Neural cell (in vitro differentiated cells): ENCODE measurements at regions not wholly inside any gene's neighbourhood (a gene's known extent, or its start where the extent isn't known, plus 50 kb on each side); places are given as distances from the start of the nearest gene placed in this dataset.

Source experiments
- H2AFZ ChIP-seq: fragments of 200-600, 300-800 bp; sonication (generic), shearing (Covaris generic); 2 replicates; pipeline ENCODE4 v1.6.0; 2014; ENCODE audit warnings: low read depth, mild to moderate bottlenecking, antibody characterized with exemption, low read length, moderate library complexity
- H3F3A ChIP-seq: fragments of 200-600 bp; shearing (Covaris generic); 2 replicates; pipeline ENCODE4 v1.6.1; 2016; ENCODE audit warnings: mild to moderate bottlenecking, moderate library complexity, mixed read lengths, antibody characterized with exemption, low read length; ENCODE audit not compliant: insufficient read depth, poor library complexity, severe bottlenecking
- H3K27ac ChIP-seq: fragments of 200-600, 300-800 bp; sonication (generic), shearing (Covaris generic); 2 replicates; pipeline ENCODE4 v1.5.1; 2014; ENCODE audit warnings: mild to moderate bottlenecking, low read length, moderate library complexity
- H3K27me3 ChIP-seq: fragments of 300-800, 200-600 bp; sonication (generic), shearing (Covaris generic); 2 replicates; pipeline ENCODE4 v1.6.0; 2014; ENCODE audit warnings: mild to moderate bottlenecking, low read depth, low read length, moderate library complexity; ENCODE audit not compliant: insufficient read depth
- H3K36me3 ChIP-seq: fragments of 300-800, 200-600 bp; sonication (generic), shearing (Covaris generic); 2 replicates; pipeline ENCODE4 v1.5.1; 2014; ENCODE audit warnings: mild to moderate bottlenecking, antibody characterized with exemption, low read length, moderate library complexity; ENCODE audit not compliant: insufficient read depth
- H3K4me2 ChIP-seq: fragments of 300-800, 200-600 bp; sonication (generic), shearing (Covaris generic); 2 replicates; pipeline ENCODE4 v1.6.0; 2014; ENCODE audit warnings: mild to moderate bottlenecking, low read length
- H3K4me3 ChIP-seq: fragments of 300-800, 200-600 bp; sonication (generic), shearing (Covaris generic); 2 replicates; pipeline ENCODE4 v1.5.1; 2014; ENCODE audit warnings: mild to moderate bottlenecking, low read length, moderate library complexity
- H3K79me2 ChIP-seq: fragments of 200-600 bp; shearing (Covaris generic); replicated peaks from 2 replicates; pipeline ENCODE4 v1.6.0; 2014; ENCODE audit warnings: mild to moderate bottlenecking, low read length, moderate library complexity; ENCODE audit not compliant: insufficient read depth
- H3K9ac ChIP-seq: fragments of 300-800, 200-600 bp; sonication (generic), shearing (Covaris generic); 2 replicates; pipeline ENCODE4 v1.6.1; 2016; ENCODE audit warnings: mild to moderate bottlenecking, low read length, mixed read lengths
- H3K9me2 ChIP-seq: fragments of 200-600 bp; shearing (Covaris generic); 2 replicates; pipeline ENCODE4 v1.6.1; 2016; ENCODE audit warnings: mild to moderate bottlenecking, low read length, mixed read lengths; ENCODE audit not compliant: insufficient read depth
- H3K9me3 ChIP-seq: fragments of 200-600, 300-800 bp; sonication (generic), shearing (Covaris generic); 2 replicates; pipeline ENCODE4 v1.6.1; 2016; ENCODE audit warnings: mild to moderate bottlenecking, mixed run types, low read length, moderate library complexity, mixed read lengths
- H4K20me1 ChIP-seq: fragments of 200-600 bp; shearing (Covaris generic); 2 replicates; pipeline ENCODE4 v1.6.1; 2016; ENCODE audit warnings: mild to moderate bottlenecking, mixed run types; ENCODE audit not compliant: insufficient read depth
- CTCF ChIP-seq: fragments of 450-650 bp; IDR thresholded peaks from 2 replicates; pipeline ENCODE4 v1.5.1; 2014; ENCODE audit warnings: antibody characterized with exemption, mild to moderate bottlenecking, moderate library complexity; ENCODE audit not compliant: poor library complexity, severe bottlenecking
- EP300 ChIP-seq: fragments of 450-650 bp; conservative IDR thresholded peaks from 2 replicates; pipeline ENCODE4 v1.6.1; 2014; ENCODE audit warnings: antibody characterized with exemption, mild to moderate bottlenecking, moderate library complexity; ENCODE audit not compliant: poor library complexity, severe bottlenecking
- EZH2 ChIP-seq: fragments of 200-600, 300-800 bp; shearing (Covaris generic), sonication (generic); IDR thresholded peaks from 2 replicates; pipeline ENCODE4 v1.6.1; 2014; ENCODE audit warnings: antibody characterized with exemption, low read length, borderline replicate concordance, mild to moderate bottlenecking; ENCODE audit not compliant: insufficient read depth, poor library complexity, severe bottlenecking
- MXI1 ChIP-seq: fragments of 450-650 bp; conservative IDR thresholded peaks from 2 replicates; pipeline ENCODE4 v1.6.1; 2014; ENCODE audit warnings: antibody characterized with exemption, mild to moderate bottlenecking; ENCODE audit not compliant: poor library complexity, severe bottlenecking
- POLR2AphosphoS5 ChIP-seq: IDR thresholded peaks from 2 replicates; pipeline ENCODE4 v1.6.1; 2012
- RAD21 ChIP-seq: fragments of 450-650 bp; conservative IDR thresholded peaks from 2 replicates; pipeline ENCODE4 v1.6.1; 2014; ENCODE audit warnings: antibody characterized with exemption, mild to moderate bottlenecking, moderate library complexity
- REST ChIP-seq: IDR thresholded peaks from 2 replicates; pipeline ENCODE4 v1.6.1; 2012; ENCODE audit warnings: borderline replicate concordance
- SMC3 ChIP-seq: fragments of 450-650 bp; conservative IDR thresholded peaks from 2 replicates; pipeline ENCODE4 v1.6.1; 2014; ENCODE audit warnings: antibody characterized with exemption, mild to moderate bottlenecking, moderate library complexity; ENCODE audit not compliant: poor library complexity
- TAF1 ChIP-seq: IDR thresholded peaks from 2 replicates; pipeline ENCODE4 v1.6.1; 2012; ENCODE audit warnings: low read depth

DNA sequence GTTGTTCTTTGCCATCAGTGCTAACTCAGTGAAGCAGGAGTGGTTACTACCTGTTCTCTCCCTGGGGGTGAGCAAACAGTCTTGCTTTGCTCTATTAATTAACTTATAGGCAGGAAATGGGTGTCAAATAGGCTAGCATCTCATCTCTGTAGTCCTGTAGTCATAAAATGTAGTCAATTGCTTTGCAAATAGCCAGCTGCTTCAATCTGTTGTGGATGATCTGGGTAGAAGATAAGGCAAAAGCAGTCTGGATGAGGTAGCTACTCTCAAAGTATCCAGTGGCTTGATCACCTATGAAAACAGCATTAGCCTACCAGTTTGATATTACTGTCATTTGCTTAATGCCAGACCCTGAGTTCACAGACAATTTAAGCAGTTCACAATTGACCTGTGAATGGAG lies 369.0 kb upstream of the TMTC1 start:
- no peaks in the 10 kb centered on the region for H3K9me3 ChIP-seq
- no peaks in the 10 kb centered on the region for H3K79me2 ChIP-seq
- H3K9me2 ChIP-seq: no peaks in the 10 kb centered on the region
- H3K4me3 ChIP-seq: no peak overlapping the region
- no peak overlapping the region for H3K27ac ChIP-seq
- no peak overlapping the region for H2AFZ ChIP-seq
- no peak overlapping the region for H3K4me2 ChIP-seq
- H3K36me3 ChIP-seq: no peaks in the 10 kb centered on the region
- H3K9ac ChIP-seq: no peak overlapping the region
- H4K20me1 ChIP-seq: no peaks in the 10 kb centered on the region
- no peaks in the 10 kb centered on the region for H3K27me3 ChIP-seq
- no peaks in the 10 kb centered on the region for H3F3A ChIP-seq
- TF ChIP-seq MXI1: no peak
- TF ChIP-seq REST: no peak
- TF ChIP-seq RAD21: no peak
- TF ChIP-seq CTCF: no peak
- no peak for TF ChIP-seq EP300
- no peak for TF ChIP-seq EZH2
- TF ChIP-seq SMC3: no peak
- no peak for TF ChIP-seq TAF1
- TF ChIP-seq POLR2AphosphoS5: no peak

GRCh38 chr12:30151831-30152230 lies 368.1 kb upstream of the TMTC1 start:
- H3K9me3 ChIP-seq: no peaks in the 10 kb centered on the region
- no peak overlapping the region for H3K9ac ChIP-seq
- H3K79me2 ChIP-seq: no peaks in the 10 kb centered on the region
- no peak for TF ChIP-seq MXI1
- no peak for TF ChIP-seq POLR2AphosphoS5
- no peak for TF ChIP-seq REST
- TF ChIP-seq TAF1: no peak
- no peak for TF ChIP-seq EP300
- TF ChIP-seq CTCF: no peak
- no peak for TF ChIP-seq RAD21
- TF ChIP-seq EZH2: no peak
- no peak for TF ChIP-seq SMC3
- no peaks in the 10 kb centered on the region for H4K20me1 ChIP-seq
- no peak overlapping the region for H2AFZ ChIP-seq
- H3K36me3 ChIP-seq: no peaks in the 10 kb centered on the region
- H3K27me3 ChIP-seq: no peaks in the 10 kb centered on the region
- H3K9me2 ChIP-seq: no peaks in the 10 kb centered on the region
- H3K4me2 ChIP-seq: no peak overlapping the region
- no peak overlapping the region for H3K27ac ChIP-seq
- H3K4me3 ChIP-seq: no peak overlapping the region
- no peaks in the 10 kb centered on the region for H3F3A ChIP-seq
